GM12878 (cell line): ENCODE measurements at regions not wholly inside any gene's neighbourhood (a gene's known extent, or its start where the extent isn't known, plus 50 kb on each side); places are given as distances from the start of the nearest gene placed in this dataset.

Experiments
- ATAC-seq: fragments of 200-7000 bp; cut with Tn5 transposase; 3 replicates; pipeline ENCODE4 v1.9.1; 2020; ENCODE audit warnings: mild to moderate bottlenecking, moderate library complexity
- BruUV-seq: library from RNA; stranded (reverse); fragments of 400-500 nt; replicated peaks from 2 replicates; lab custom pipeline; 2021; lab: Mats Ljungman, UMichigan
- CTCF ChIA-PET: fragments of 300-600 bp; sonication (Branson Sonifier 250); formaldehyde crosslinking; extraction: SDS; loops from one replicate; lab custom pipeline; 2021; ENCODE audit warnings: inconsistent platforms; lab: Yijun Ruan, JAX
- POLR2A ChIA-PET: fragments of 350-600 bp; formaldehyde crosslinking; extraction: SDS; loops from one replicate; lab custom pipeline; 2021; ENCODE audit warnings: inconsistent platforms; lab: Charles Lee
- RAD21 ChIA-PET: fragments of 300-600 bp; sonication (Branson Sonifier 250); formaldehyde crosslinking; loops from one replicate; lab custom pipeline; 2023; ENCODE audit warnings: antibody characterized with exemption; ENCODE audit not compliant: unreplicated experiment; lab: Charles Lee
- SMC1A ChIA-PET: fragments of 300-600 bp; sonication (Branson Sonifier 250); formaldehyde crosslinking; loops from one replicate; lab custom pipeline; 2023; ENCODE audit not compliant: unreplicated experiment, uncharacterized antibody; lab: Charles Lee
- DNase-seq: peaks from one replicate; pipeline ENCODE4 v3.0.0-alpha.2; 2011; ENCODE audit warnings: low read depth, low spot score
- FAIRE-seq: peaks from 3 replicates; lab custom pipeline; 2011; peaks lifted over from hg19 to GRCh38; lab: Jason Lieb, UNC
- H2AFZ ChIP-seq: 2 replicates; pipeline ENCODE4 v1.6.0; 2011; ENCODE audit warnings: low read depth, low read length, control low read depth; ENCODE audit not compliant: control insufficient read depth
- H3K27ac ChIP-seq: 2 replicates; pipeline ENCODE4 v1.5.1; 2011; ENCODE audit warnings: control low read depth; ENCODE audit not compliant: control insufficient read depth, insufficient read depth
- H3K27me3 ChIP-seq, 2 experiments: replicated peaks in 1 of 2; 2 replicates each; pipeline versions ENCODE4 v1.6.0 to v1.6.1; 2011; ENCODE audit warnings: low read length in 1 of 2; ENCODE audit not compliant: control insufficient read depth in 2 of 2, insufficient read depth in 2 of 2
- H3K36me3 ChIP-seq, 2 experiments: 2 replicates each; pipeline ENCODE4 v1.5.1; 2011; ENCODE audit warnings: low read length in 1 of 2; ENCODE audit not compliant: control insufficient read depth in 2 of 2, insufficient read depth in 2 of 2
- H3K4me1 ChIP-seq: 2 replicates; pipeline ENCODE4 v1.6.1; 2011; ENCODE audit warnings: mild to moderate bottlenecking, low read length, moderate library complexity, mixed read lengths; ENCODE audit not compliant: control insufficient read depth, insufficient read depth
- H3K4me2 ChIP-seq: 2 replicates; pipeline ENCODE4 v1.6.0; 2011; ENCODE audit warnings: control low read depth; ENCODE audit not compliant: control insufficient read depth, insufficient read depth
- H3K4me3 ChIP-seq: fragments of 200-600 bp; sonication (generic); 2 replicates; pipeline ENCODE4 v1.5.1; 2016
- H3K79me2 ChIP-seq: 2 replicates; pipeline ENCODE4 v1.6.0; 2011; ENCODE audit warnings: low read length; ENCODE audit not compliant: control insufficient read depth, insufficient read depth
- H3K9ac ChIP-seq: 2 replicates; pipeline ENCODE4 v1.8.0; 2011; ENCODE audit warnings: low read length, control low read depth, mixed read lengths; ENCODE audit not compliant: control insufficient read depth, insufficient read depth
- H3K9me3 ChIP-seq: replicated peaks from 3 replicates; pipeline ENCODE4 v1.5.1; 2011; ENCODE audit warnings: mild to moderate bottlenecking, low read length; ENCODE audit not compliant: control insufficient read depth, insufficient read depth
- H4K20me1 ChIP-seq: 2 replicates; pipeline ENCODE4 v1.6.0; 2011; ENCODE audit not compliant: control insufficient read depth, insufficient read depth
- HDAC2 ChIP-seq: fragments of 200-600 bp; sonication (generic); IDR thresholded peaks from 2 replicates; pipeline ENCODE4 v1.6.1; 2017
- POU2F2 ChIP-seq: IDR thresholded peaks from 3 replicates; pipeline ENCODE4 v1.6.1; 2011; ENCODE audit warnings: low read depth, mild to moderate bottlenecking, low read length, borderline replicate concordance
- STAT1 ChIP-seq: fragments of 450-650 bp; conservative IDR thresholded peaks from 2 replicates; pipeline ENCODE4 v1.6.1; 2014; ENCODE audit warnings: antibody characterized with exemption, mild to moderate bottlenecking
- SUPT20H ChIP-seq: IDR thresholded peaks from 2 replicates; pipeline ENCODE4 v1.6.1; 2011; ENCODE audit warnings: low read depth, mild to moderate bottlenecking, low read length, moderate library complexity, borderline replicate concordance; ENCODE audit not compliant: control insufficient read depth
- WRNIP1 ChIP-seq: IDR thresholded peaks from 2 replicates; pipeline ENCODE4 v1.6.1; 2011; ENCODE audit warnings: low read depth, low read length, improper control_type of control experiment, borderline replicate concordance
- WGBS: methylation state at CpG from one replicate; pipeline ENCODE4 v1.1.6; 2016; ENCODE audit warnings: low lambda C conversion rate; ENCODE audit not compliant: insufficient replicate concordance, insufficient coverage; ENCODE audit errors: missing lambda C conversion rate; 5-methylcytosine and 5-hydroxymethylcytosine counted together
- in situ Hi-C: fragments of 300-500 bp; cut with MboI; formaldehyde crosslinking; loops from 9 replicates; pipeline ENCODE4 v1.14.3; 2018; ENCODE audit warnings: mixed read lengths
- intact Hi-C: fragments of 100-400 bp; cut with micrococcal nuclease; formaldehyde crosslinking; loops from one replicate; pipeline ENCODE4 v1.14.2; 2022; ENCODE audit not compliant: unreplicated experiment
- TF ChIP-seq, protein P1 (sequence below): fragments of 450-650 bp; IDR thresholded peaks from 2 replicates; pipeline ENCODE4 v1.6.1; 2016; ENCODE audit warnings: mild to moderate bottlenecking, moderate library complexity, borderline replicate concordance

DNA sequence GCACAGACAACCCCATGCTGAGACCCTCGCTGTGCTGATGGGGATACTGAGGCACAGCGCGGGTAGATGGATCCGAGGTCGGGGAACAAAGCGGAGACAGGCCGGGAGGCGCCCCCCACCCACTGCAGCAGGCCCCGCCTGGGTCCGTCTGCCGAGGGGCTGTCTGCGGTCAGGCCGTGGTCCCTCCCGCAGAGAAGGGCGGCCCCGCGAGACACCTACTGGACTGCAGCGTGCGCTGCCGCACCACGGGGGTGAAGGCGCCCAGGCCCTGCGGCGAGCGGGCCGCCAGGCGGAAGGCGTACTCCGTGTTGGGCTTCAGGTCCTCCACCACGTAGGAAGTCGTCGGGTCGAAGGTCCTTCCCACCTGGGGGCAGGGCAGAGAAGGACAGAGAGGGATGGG lies 101.9 kb downstream of the PTPRS start:
- no TSS peak for BruUV-seq
- ChIA-PET RAD21 (no interaction called here), CTCF (no interaction called here), SMC1A (no interaction called here), POLR2A (no interaction called here)
- no peaks in the 10 kb centered on the region for H3K27me3 ChIP-seq
- H2AFZ ChIP-seq, result no peak overlapping the region
- H3K4me2 ChIP-seq, result no peak overlapping the region
- whole genome bisulfite sequencing, result 82% methylated on average over 26 of the region's 33 CpGs
- in situ Hi-C loops, result no loop called here
- no peak overlapping the region for H3K4me3 ChIP-seq
- H3K27ac ChIP-seq, result no peak overlapping the region
- DNase-seq (no peak), FAIRE-seq (no peak), ATAC-seq (no peak)
- H3K9ac ChIP-seq, result no peak overlapping the region
- TF ChIP-seq WRNIP1 (no peak), POU2F2 (no peak), SUPT20H (no peak), HDAC2 (no peak), STAT1 (no peak)
- TF ChIP-seq, protein P1, sequence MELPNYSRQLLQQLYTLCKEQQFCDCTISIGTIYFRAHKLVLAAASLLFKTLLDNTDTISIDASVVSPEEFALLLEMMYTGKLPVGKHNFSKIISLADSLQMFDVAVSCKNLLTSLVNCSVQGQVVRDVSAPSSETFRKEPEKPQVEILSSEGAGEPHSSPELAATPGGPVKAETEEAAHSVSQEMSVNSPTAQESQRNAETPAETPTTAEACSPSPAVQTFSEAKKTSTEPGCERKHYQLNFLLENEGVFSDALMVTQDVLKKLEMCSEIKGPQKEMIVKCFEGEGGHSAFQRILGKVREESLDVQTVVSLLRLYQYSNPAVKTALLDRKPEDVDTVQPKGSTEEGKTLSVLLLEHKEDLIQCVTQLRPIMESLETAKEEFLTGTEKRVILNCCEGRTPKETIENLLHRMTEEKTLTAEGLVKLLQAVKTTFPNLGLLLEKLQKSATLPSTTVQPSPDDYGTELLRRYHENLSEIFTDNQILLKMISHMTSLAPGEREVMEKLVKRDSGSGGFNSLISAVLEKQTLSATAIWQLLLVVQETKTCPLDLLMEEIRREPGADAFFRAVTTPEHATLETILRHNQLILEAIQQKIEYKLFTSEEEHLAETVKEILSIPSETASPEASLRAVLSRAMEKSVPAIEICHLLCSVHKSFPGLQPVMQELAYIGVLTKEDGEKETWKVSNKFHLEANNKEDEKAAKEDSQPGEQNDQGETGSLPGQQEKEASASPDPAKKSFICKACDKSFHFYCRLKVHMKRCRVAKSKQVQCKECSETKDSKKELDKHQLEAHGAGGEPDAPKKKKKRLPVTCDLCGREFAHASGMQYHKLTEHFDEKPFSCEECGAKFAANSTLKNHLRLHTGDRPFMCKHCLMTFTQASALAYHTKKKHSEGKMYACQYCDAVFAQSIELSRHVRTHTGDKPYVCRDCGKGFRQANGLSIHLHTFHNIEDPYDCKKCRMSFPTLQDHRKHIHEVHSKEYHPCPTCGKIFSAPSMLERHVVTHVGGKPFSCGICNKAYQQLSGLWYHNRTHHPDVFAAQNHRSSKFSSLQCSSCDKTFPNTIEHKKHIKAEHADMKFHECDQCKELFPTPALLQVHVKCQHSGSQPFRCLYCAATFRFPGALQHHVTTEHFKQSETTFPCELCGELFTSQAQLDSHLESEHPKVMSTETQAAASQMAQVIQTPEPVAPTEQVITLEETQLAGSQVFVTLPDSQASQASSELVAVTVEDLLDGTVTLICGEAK, result no peak
- no peaks in the 10 kb centered on the region for H3K36me3 ChIP-seq
- intact Hi-C loops, result no loop called here
- H4K20me1 ChIP-seq, result no peaks in the 10 kb centered on the region
- H3K9me3 ChIP-seq, result no peaks in the 10 kb centered on the region
- H3K4me1 ChIP-seq, result no peaks in the 10 kb centered on the region
- no peaks in the 10 kb centered on the region for H3K79me2 ChIP-seq
